ENCODE measurements at regions not wholly inside any gene's neighbourhood (a gene's known extent, or its start where the extent isn't known, plus 50 kb on each side); places are given as distances from the start of the nearest gene placed in this dataset.

DNA sequence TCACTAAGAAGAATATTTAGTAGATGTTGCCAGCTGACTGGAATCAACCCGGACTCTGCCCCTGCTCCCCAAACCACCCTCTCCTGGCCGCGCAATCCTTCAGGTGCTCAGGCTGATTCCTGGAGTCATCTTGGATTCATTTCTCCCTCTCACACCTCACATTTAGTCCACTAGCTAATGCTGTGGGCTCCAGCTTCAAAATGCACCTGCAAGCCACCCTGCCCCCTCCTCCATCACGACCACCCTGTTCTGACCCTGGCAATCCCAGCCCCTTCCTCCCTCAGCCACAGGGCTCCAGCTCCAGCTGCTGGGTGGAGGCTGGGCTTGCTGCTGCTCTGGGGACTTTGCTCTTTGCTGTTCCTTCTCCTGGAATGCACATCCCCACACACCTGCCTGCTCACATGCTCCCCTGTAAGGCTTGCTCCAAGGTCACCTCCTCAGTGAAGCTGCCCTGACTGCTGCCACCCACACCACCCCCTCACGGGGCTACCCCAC, 61.3 kb upstream of the SH3RF3 start:
- intact Hi-C loops (cut with micrococcal nuclease), result no loop called here
- ATAC-seq, result no peak
- H3K27ac ChIP-seq (ENCODE audit: low read length), result no peak overlapping the region
- peaks cover 1 to 11% of the 10 kb centered on the region in 2 donors for H3K27me3 Mint-ChIP-seq (ENCODE audit: low read depth in 2 of 2)
- no peak overlapping the region for H3K27ac Mint-ChIP-seq
- H3K4me1 ChIP-seq (ENCODE audit: control insufficient read depth, insufficient read depth, low read length), result no peaks in the 10 kb centered on the region
- H3K4me3 Mint-ChIP-seq, result no peak overlapping the region
- TF ChIP-seq, protein P1, sequence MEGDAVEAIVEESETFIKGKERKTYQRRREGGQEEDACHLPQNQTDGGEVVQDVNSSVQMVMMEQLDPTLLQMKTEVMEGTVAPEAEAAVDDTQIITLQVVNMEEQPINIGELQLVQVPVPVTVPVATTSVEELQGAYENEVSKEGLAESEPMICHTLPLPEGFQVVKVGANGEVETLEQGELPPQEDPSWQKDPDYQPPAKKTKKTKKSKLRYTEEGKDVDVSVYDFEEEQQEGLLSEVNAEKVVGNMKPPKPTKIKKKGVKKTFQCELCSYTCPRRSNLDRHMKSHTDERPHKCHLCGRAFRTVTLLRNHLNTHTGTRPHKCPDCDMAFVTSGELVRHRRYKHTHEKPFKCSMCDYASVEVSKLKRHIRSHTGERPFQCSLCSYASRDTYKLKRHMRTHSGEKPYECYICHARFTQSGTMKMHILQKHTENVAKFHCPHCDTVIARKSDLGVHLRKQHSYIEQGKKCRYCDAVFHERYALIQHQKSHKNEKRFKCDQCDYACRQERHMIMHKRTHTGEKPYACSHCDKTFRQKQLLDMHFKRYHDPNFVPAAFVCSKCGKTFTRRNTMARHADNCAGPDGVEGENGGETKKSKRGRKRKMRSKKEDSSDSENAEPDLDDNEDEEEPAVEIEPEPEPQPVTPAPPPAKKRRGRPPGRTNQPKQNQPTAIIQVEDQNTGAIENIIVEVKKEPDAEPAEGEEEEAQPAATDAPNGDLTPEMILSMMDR (IDR thresholded peaks at IDR 0.05), result no peak
- no peaks in the 10 kb centered on the region for H3K9me3 ChIP-seq (ENCODE audit: control insufficient read depth, insufficient read depth, low read length)
- no peaks in the 10 kb centered on the region for H3K36me3 ChIP-seq (ENCODE audit: control insufficient read depth, insufficient read depth, low read length)
- no peaks in the 10 kb centered on the region for H3K9me3 Mint-ChIP-seq
- no peak overlapping the region for H3K4me3 ChIP-seq (ENCODE audit: low read length)
- no peaks in the 10 kb centered on the region for H3K27me3 ChIP-seq (ENCODE audit: control insufficient read depth, insufficient read depth, low read length)
- DNase-seq, result no peak
- no peaks in the 10 kb centered on the region for H3K4me1 Mint-ChIP-seq
- 85% methylated on average over 5 of the region's 5 CpGs for WGBS (ENCODE audit: insufficient coverage)
- no peaks in the 10 kb centered on the region for H3K36me3 Mint-ChIP-seq

DNA sequence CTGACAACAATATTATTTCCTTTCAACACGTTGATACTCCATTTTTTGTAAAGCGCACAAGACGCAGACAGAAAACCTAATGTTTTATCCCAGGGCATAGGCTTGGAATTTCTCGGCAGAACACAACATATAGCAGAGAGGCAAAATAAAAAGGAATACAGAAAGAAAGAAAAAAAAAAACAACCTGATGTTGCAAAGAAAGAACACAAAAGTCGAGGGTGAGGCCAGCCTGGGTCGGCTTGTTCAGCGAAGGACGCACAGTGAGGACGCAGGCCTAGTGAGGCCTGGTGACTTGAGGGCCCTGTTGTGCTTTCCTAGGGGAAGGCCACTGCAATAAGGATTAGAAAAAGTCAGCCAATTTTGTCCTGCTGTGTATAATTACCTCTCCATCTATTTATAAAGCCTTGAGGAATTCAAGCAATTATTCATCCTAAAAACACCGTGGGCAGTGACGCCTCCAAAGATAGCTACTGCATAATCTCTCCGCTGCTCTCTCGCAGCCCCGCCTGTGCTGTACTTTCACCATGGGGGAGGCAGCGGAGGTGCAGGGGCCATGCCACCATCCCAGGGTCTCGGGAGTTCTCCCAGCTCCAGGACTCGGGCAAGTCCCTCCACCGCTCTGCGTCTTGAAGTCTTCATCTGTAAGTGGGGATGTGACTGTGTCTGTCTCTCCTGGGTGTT, 61.9 kb upstream of the SH3RF3 start:
- Histone ChIP-seq H3K27me3 (ENCODE audit: control insufficient read depth, insufficient read depth, low read length) (no peaks in the 10 kb centered on the region), H3K4me3 (ENCODE audit: low read length) (no peak overlapping the region), H3K4me1 (ENCODE audit: control insufficient read depth, insufficient read depth, low read length) (no peaks in the 10 kb centered on the region), H3K27ac (ENCODE audit: low read length) (no peak overlapping the region), H3K36me3 (ENCODE audit: control insufficient read depth, insufficient read depth, low read length) (no peaks in the 10 kb centered on the region), H3K9me3 (ENCODE audit: control insufficient read depth, insufficient read depth, low read length) (no peaks in the 10 kb centered on the region)
- TF ChIP-seq, protein P1 (IDR thresholded peaks at IDR 0.05), result no peak
- ATAC-seq (no peak), DNase-seq (no peak)
- H3K4me3 Mint-ChIP-seq, result no peak overlapping the region
- H3K36me3 Mint-ChIP-seq, result no peaks in the 10 kb centered on the region
- intact Hi-C loops (cut with micrococcal nuclease), result no loop called here
- no peak overlapping the region for H3K27ac Mint-ChIP-seq
- no peaks in the 10 kb centered on the region for H3K9me3 Mint-ChIP-seq
- H3K4me1 Mint-ChIP-seq, result no peaks in the 10 kb centered on the region
- peaks cover 0 to 10% of the 10 kb centered on the region in 2 donors for H3K27me3 Mint-ChIP-seq (ENCODE audit: low read depth in 2 of 2)
- 91% methylated on average over 19 of the region's 19 CpGs for WGBS (ENCODE audit: insufficient coverage)

DNA sequence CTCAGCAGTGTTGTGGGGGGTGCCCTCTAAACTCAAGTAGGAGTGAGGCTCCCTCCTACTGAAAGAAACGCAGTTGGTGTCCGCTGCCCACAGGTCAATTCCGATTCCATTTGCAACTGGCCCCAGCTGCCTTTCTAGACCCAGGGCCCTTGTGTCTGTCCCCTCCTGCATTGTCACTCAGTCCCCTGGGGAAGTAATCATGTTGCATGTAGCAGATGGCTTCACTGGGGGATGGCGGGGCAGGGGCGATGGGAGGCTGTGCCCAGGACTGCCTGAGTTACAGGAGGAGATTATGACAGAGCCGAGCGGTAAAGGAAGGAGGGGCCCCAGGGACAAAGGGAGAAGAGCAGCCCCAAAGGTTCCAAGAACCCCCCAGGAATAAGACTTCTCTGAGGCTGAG, 62.5 kb upstream of the SH3RF3 start:
- TF ChIP-seq, protein P1 (IDR thresholded peaks at IDR 0.05), result no peak
- Histone ChIP-seq H3K27me3 (ENCODE audit: control insufficient read depth, insufficient read depth, low read length) (no peaks in the 10 kb centered on the region), H3K27ac (ENCODE audit: low read length) (no peak overlapping the region), H3K36me3 (ENCODE audit: control insufficient read depth, insufficient read depth, low read length) (no peaks in the 10 kb centered on the region), H3K9me3 (ENCODE audit: control insufficient read depth, insufficient read depth, low read length) (no peaks in the 10 kb centered on the region), H3K4me1 (ENCODE audit: control insufficient read depth, insufficient read depth, low read length) (no peaks in the 10 kb centered on the region), H3K4me3 (ENCODE audit: low read length) (no peak overlapping the region)
- intact Hi-C loops (cut with micrococcal nuclease), result no loop called here
- H3K27ac Mint-ChIP-seq, result no peak overlapping the region
- DNase-seq (no peak), ATAC-seq (no peak)
- H3K4me1 Mint-ChIP-seq, result no peaks in the 10 kb centered on the region
- H3K9me3 Mint-ChIP-seq, result no peaks in the 10 kb centered on the region
- H3K4me3 Mint-ChIP-seq, result no peak overlapping the region
- H3K36me3 Mint-ChIP-seq, result no peaks in the 10 kb centered on the region
- WGBS (ENCODE audit: insufficient coverage), result 91% methylated on average over 7 of the region's 7 CpGs
- H3K27me3 Mint-ChIP-seq (ENCODE audit: low read depth in 2 of 2), result peaks cover 0 to 9% of the 10 kb centered on the region in 2 donors

DNA sequence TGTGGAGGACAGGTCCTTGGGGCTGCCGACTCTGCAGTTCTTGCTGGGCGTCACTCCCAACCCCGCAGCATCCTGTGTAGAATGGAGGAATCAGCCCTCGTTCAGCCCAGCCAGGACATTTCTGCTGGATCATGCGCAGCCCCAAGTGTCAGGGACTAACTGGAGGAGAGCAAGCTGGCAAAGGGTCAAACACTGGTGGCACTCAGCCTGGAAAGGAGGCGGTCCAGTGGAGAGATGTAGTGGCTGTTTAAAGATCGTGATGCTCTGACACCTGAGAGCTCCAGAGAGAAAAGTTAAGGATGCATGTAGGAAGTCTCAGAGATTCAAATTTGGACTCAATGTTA, 63.6 kb upstream of the SH3RF3 start:
- DNase-seq (no peak), ATAC-seq (no peak)
- intact Hi-C loops (cut with micrococcal nuclease), result no loop called here
- Mint-ChIP-seq H3K9me3 (no peaks in the 10 kb centered on the region), H3K27ac (no peak overlapping the region), H3K4me3 (no peak overlapping the region), H3K36me3 (no peaks in the 10 kb centered on the region), H3K4me1 (no peaks in the 10 kb centered on the region), H3K27me3 (ENCODE audit: low read depth in 2 of 2) (peaks cover 0 to 8% of the 10 kb centered on the region in 2 donors)
- no peaks in the 10 kb centered on the region for H3K9me3 ChIP-seq (ENCODE audit: control insufficient read depth, insufficient read depth, low read length)
- no peak overlapping the region for H3K27ac ChIP-seq (ENCODE audit: low read length)
- H3K4me3 ChIP-seq (ENCODE audit: low read length), result no peak overlapping the region
- TF ChIP-seq, protein P1 (IDR thresholded peaks at IDR 0.05), result no peak
- H3K4me1 ChIP-seq (ENCODE audit: control insufficient read depth, insufficient read depth, low read length), result no peaks in the 10 kb centered on the region
- H3K27me3 ChIP-seq (ENCODE audit: control insufficient read depth, insufficient read depth, low read length), result no peaks in the 10 kb centered on the region
- H3K36me3 ChIP-seq (ENCODE audit: control insufficient read depth, insufficient read depth, low read length), result no peaks in the 10 kb centered on the region
- WGBS (ENCODE audit: insufficient coverage), result 91% methylated on average over 7 of the region's 7 CpGs
